Ectodermal cell (in vitro differentiated cells): ENCODE measurements at regions not wholly inside any gene's neighbourhood (a gene's known extent, or its start where the extent isn't known, plus 50 kb on each side); places are given as distances from the start of the nearest gene placed in this dataset.
"Not testable (repeated sequence)": the region's sequence is repeated elsewhere in the genome, so short reads cannot be mapped to it uniquely, and the experiment has no call there.

Source experiments
- H3K27ac ChIP-seq: 2 replicates; pipeline ENCODE4 v1.7.0; 2013; ENCODE audit warnings: mild to moderate bottlenecking, low read depth, low read length; ENCODE audit not compliant: insufficient read depth, poor library complexity, severe bottlenecking
- H3K27me3 ChIP-seq: 2 replicates; pipeline ENCODE4 v1.7.0; 2013; ENCODE audit warnings: mild to moderate bottlenecking, low read length; ENCODE audit not compliant: insufficient read depth, control insufficient read depth, poor library complexity, severe bottlenecking
- H3K36me3 ChIP-seq: one replicate; pipeline ENCODE4 v1.7.0; 2013; ENCODE audit warnings: low read length; ENCODE audit not compliant: control insufficient read depth, insufficient read depth
- H3K4me1 ChIP-seq: one replicate; pipeline ENCODE4 v1.7.0; 2013; ENCODE audit warnings: low read length; ENCODE audit not compliant: control insufficient read depth, insufficient read depth
- H3K4me3 ChIP-seq: 2 replicates; pipeline ENCODE4 v1.7.0; 2013; ENCODE audit warnings: low read depth, low read length, control low read depth; ENCODE audit not compliant: insufficient read depth
- H3K9me3 ChIP-seq: 2 replicates; pipeline ENCODE4 v1.7.0; 2013; ENCODE audit warnings: mild to moderate bottlenecking, low read length, moderate library complexity; ENCODE audit not compliant: control insufficient read depth
- WGBS, 2 experiments: methylation state at CpG; one replicate each; pipeline ENCODE4 v1.1.7; 2013; ENCODE audit warnings: missing lambda C conversion rate in 2 of 2; 5-methylcytosine and 5-hydroxymethylcytosine counted together

DNA sequence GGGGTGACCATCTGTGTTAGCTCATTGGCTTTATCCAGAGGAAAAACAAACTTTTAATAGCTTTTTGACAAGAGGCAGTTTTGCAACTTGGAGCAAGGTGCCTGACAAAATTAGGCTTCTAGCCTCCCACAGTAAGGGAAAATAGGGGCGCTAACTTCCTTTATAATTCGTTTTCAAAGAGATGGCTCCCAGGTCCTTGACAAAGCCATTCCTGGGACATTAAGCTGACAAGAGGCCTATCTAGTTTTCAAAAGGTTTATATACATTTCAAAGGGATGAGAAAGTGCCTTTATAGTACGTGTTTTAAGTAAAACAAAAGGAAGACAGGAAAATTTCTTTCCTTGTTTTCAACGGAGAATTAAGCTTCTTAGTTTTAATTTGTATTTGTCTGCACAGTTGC lies 159.4 kb upstream of the GCFC2 start:
- Histone ChIP-seq H3K27me3 (no peaks in the 10 kb centered on the region), H3K27ac (no peak overlapping the region), H3K4me3 (no peak overlapping the region), H3K36me3 (no peaks in the 10 kb centered on the region), H3K9me3 (no peaks in the 10 kb centered on the region), H3K4me1 (peaks cover 7% of the 10 kb centered on the region)
- 3 to 7% methylated on average over 4 of the region's 4 CpGs for WGBS, 2 experiments

DNA sequence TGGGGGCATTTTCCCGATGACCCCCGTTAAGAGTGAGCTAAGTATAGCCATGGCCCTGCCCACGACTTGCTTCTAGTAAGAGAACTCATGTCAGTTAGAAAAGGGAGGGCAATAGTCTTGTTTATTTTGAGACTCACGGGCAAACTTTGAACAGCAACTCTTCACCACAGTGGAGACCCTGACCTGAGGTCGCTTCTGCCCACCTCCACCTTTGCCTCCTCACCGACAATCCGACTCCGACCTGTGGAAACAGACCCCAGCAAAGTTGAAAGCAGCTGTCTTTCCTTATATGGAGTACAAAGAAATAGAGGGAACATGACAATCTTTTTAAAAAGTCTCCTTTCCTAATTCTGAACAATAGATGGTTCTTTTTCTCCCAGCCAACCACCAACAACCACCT lies 155.0 kb upstream of the GCFC2 start:
- WGBS, 2 experiments = 95 to 100% methylated on average over 5 to 8 of the region's 8 CpGs
- H3K27ac ChIP-seq = no peak overlapping the region
- no peak overlapping the region for H3K4me3 ChIP-seq
- H3K9me3 ChIP-seq = no peaks in the 10 kb centered on the region
- peaks cover 3% of the 10 kb centered on the region for H3K4me1 ChIP-seq
- H3K36me3 ChIP-seq = no peaks in the 10 kb centered on the region
- no peaks in the 10 kb centered on the region for H3K27me3 ChIP-seq

DNA sequence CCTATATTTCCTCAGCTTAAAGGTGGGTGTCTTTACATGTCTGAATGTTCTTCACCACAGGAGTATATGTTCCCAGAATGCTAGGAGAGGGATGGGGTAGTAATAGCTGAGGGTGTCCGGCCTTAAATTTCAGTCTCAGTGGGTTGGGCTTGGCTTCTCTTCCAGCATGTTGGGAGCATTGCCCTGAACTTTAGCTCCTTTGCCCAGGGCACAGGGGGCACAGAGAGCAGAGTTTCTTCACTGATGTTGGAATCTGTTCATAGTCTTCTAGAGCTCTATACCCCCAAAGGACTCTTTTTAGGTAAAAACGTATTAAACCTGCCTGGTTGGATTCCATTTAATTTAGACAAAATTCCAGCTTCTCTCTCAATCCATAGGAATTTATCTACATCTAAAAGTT lies 154.4 kb upstream of the GCFC2 start:
- no peaks in the 10 kb centered on the region for H3K9me3 ChIP-seq
- WGBS, 2 experiments = 93 to 97% methylated on average over 2 of the region's 2 CpGs
- no peaks in the 10 kb centered on the region for H3K36me3 ChIP-seq
- no peak overlapping the region for H3K27ac ChIP-seq
- H3K4me3 ChIP-seq = no peak overlapping the region
- no peaks in the 10 kb centered on the region for H3K27me3 ChIP-seq
- no peaks in the 10 kb centered on the region for H3K4me1 ChIP-seq

DNA sequence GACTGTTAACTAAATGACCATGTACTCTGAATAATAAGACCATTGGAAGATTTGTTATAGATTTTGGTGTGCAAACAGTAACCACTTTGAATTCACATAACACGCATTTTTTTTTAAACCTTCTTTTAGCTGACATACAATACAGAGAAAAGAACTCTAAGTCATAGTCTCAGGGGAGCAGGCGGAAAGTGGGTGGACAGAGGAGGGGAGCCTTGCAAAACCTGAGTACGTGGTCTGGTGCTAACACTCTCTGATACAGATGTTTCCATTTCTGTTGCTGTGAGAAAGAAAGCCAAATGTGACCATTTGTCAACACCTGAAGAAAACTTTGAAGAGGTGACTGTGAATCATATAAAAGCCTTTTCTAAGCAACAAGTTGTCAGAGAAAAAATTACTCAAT lies 151.8 kb upstream of the GCFC2 start:
- H3K36me3 ChIP-seq = no peaks in the 10 kb centered on the region
- no peak overlapping the region for H3K4me3 ChIP-seq
- H3K27ac ChIP-seq = no peak overlapping the region
- whole genome bisulfite sequencing, 2 experiments = 93 to 100% methylated on average over 2 to 3 of the region's 3 CpGs
- no peaks in the 10 kb centered on the region for H3K9me3 ChIP-seq
- H3K27me3 ChIP-seq = no peaks in the 10 kb centered on the region
- no peaks in the 10 kb centered on the region for H3K4me1 ChIP-seq

DNA sequence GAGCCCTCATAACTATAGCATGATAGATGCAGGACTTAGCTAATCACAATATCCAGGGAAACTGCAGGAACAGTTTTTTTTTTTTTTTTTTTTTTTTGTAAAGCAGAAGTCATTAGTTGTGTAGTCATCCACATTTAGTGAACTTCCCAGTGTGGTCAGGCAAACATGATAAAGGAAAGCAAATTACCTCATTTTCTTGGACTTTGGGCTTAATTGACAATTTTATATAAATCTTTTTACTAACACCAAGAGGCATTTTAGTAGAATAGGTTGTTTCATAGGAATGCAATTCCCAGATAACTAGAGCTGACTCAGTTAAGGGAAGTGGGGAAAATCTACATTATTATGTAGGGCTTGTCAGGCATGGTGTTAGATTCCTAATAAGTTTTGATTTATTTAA lies 142.7 kb upstream of the GCFC2 start:
- H3K36me3 ChIP-seq = no peaks in the 10 kb centered on the region
- H3K9me3 ChIP-seq = no peaks in the 10 kb centered on the region
- H3K27ac ChIP-seq = no peak overlapping the region
- no peaks in the 10 kb centered on the region for H3K27me3 ChIP-seq
- no peaks in the 10 kb centered on the region for H3K4me1 ChIP-seq
- no peak overlapping the region for H3K4me3 ChIP-seq

DNA sequence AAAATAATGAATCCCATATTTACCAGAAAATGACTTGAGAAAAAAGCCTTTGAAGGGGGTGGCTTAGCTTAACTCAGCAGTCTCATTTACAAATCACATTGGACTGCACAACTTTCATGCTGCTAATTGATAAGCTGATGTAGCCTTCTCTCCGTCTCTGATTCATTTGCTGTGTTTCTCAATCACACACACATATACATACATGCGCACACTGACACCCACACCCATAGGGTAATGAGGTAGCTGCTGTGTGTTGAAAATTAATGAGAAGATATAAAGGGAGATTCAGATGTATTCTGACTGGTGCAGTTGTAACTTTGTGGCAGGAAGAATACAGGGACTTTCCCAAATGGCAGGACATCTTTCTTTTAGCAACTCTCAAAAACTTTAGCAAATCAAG lies 141.9 kb upstream of the GCFC2 start:
- Histone ChIP-seq H3K36me3 (no peaks in the 10 kb centered on the region), H3K27ac (no peak overlapping the region), H3K27me3 (no peaks in the 10 kb centered on the region), H3K4me3 (no peak overlapping the region), H3K9me3 (no peaks in the 10 kb centered on the region), H3K4me1 (no peaks in the 10 kb centered on the region)
- WGBS, 2 experiments = 100% methylated on average over 1 of the region's 2 CpGs

DNA sequence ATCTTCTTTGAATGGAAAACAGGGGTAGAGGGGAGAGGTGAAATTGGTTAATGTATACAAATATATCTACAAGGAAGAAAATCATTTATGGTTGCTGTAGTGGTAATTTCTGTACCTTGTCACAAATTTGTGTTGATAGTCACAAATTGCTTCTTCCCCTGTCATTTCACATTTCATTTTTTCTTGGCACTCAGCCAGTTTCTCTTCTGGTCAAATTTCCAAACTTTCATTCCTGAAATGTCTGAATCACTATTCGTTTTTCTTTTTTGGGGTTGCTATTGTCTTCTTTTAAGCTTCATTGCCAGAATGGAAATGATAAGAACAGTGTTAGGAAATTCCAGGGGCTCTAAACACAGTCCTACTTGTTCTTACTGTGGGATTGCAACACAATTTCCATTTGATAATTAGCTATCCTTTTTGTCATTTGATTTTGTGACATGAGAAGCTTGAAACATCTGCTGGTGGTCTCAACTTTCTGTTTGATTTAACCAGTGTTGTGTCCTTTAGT lies 136.0 kb upstream of the GCFC2 start:
- Histone ChIP-seq H3K36me3 (no peaks in the 10 kb centered on the region), H3K4me1 (no peaks in the 10 kb centered on the region), H3K9me3 (no peaks in the 10 kb centered on the region), H3K4me3 (no peak overlapping the region), H3K27ac (no peak overlapping the region), H3K27me3 (no peaks in the 10 kb centered on the region)
- 83 to 92% methylated on average over 1 of the region's 1 CpG for WGBS, 2 experiments

DNA sequence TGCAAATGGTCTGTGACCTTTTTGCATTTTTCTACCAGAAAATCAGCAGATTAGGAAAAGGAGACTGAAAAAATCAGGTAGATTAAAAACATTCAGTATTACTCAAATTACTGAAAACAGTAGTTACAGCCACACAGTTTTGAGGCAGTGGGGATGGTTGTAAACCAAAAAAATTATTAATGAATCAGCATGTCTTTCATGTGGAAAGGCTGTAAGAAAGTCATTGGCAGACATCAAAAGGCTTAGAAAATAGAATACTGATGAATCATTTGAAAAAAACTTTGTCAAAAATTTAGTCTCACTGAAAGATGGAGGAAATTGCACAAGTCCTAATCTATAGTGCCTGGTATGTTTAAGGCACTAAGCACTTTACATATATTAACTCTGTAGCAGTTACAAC lies 133.9 kb upstream of the GCFC2 start:
- Histone ChIP-seq H3K27me3 (no peaks in the 10 kb centered on the region), H3K36me3 (no peaks in the 10 kb centered on the region), H3K4me3 (no peak overlapping the region), H3K27ac (no peak overlapping the region), H3K4me1 (no peaks in the 10 kb centered on the region), H3K9me3 (no peaks in the 10 kb centered on the region)

DNA sequence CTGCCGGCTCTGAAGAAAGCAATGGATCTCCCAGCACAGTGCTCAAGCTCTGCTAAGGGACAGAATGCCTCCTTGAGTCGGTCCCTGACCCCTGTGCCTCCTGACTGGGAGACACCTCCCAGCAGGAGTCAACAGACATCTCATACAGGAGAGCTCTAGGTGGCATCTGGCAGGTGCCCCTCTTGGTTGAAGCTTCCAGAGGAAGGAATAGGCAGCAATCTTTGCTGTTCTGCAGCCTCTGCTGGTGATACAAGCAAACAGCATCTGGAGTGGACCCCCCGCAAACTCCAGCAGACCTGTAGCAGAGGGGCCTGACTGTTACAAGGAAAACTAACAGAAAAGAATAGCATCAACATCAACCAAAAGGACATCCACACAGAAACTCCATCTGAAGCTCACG lies 123.9 kb upstream of the GCFC2 start:
- H3K4me3 ChIP-seq, H3K36me3 ChIP-seq, H3K27ac ChIP-seq, H3K27me3 ChIP-seq, H3K9me3 ChIP-seq, H3K4me1 ChIP-seq: not testable (repeated sequence)
- WGBS, 2 experiments = 89 to 90% methylated on average over 4 of the region's 4 CpGs

DNA sequence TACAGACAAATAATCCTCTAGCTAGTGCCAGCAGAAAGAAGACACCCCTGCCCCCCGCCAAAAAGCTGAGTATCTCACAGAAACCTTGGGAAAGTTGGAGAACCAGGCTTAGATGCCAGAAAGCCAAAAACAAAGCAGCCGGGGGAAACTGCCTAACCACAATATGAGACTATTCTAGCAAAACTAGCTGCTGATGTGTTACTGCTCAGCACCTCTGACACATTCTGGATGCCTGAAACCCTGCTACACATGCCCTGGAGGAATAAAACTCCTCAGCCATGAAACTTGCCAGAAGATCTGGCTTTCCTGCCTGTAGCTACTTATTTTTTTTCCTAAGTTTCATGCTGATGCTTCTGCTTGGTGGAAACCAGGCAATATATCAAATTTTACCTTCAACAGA lies 122.7 kb upstream of the GCFC2 start:
- 90 to 94% methylated on average over 2 of the region's 2 CpGs for WGBS, 2 experiments
- no peaks in the 10 kb centered on the region for H3K9me3 ChIP-seq
- H3K36me3 ChIP-seq = no peaks in the 10 kb centered on the region
- H3K4me1 ChIP-seq = no peaks in the 10 kb centered on the region
- no peak overlapping the region for H3K4me3 ChIP-seq
- H3K27ac ChIP-seq = no peak overlapping the region
- no peaks in the 10 kb centered on the region for H3K27me3 ChIP-seq

DNA sequence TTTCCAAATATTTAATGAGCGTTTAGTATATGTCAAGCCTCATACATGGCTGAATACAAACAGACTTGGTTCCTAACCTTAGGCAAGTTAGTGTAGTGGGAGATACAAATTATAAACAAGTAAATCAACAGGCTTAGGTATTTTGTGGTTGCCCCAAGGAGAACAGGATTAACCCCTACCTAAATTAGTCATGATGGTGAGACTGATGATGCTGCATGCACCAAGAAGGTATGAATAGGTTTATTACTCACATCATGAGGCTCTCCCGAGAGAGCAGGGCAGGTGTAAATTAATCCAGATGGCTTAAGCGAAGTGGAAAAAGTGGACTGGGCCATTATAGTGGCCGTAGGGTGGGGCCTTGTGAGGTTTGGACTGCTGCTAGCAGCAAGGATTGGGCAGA lies 118.1 kb upstream of the GCFC2 start:
- H3K4me1 ChIP-seq = no peaks in the 10 kb centered on the region
- no peak overlapping the region for H3K27ac ChIP-seq
- H3K9me3 ChIP-seq = no peaks in the 10 kb centered on the region
- WGBS, 2 experiments = 93 to 95% methylated on average over 3 of the region's 4 CpGs
- no peak overlapping the region for H3K4me3 ChIP-seq
- H3K36me3 ChIP-seq = no peaks in the 10 kb centered on the region
- no peaks in the 10 kb centered on the region for H3K27me3 ChIP-seq
